Upper lobe of left lung (tissue), 6 donors: ENCODE measurements at regions not wholly inside any gene's neighbourhood (a gene's known extent, or its start where the extent isn't known, plus 50 kb on each side); places are given as distances from the start of the nearest gene placed in this dataset.

Source experiments
- ATAC-seq, 2 donors: fragments of 200-7000 bp; cut with Tn5 transposase; one replicate each; pipeline ENCODE4 v1.9.1; 2022; ENCODE audit warnings: mild to moderate bottlenecking in 2 of 2, moderate library complexity in 2 of 2; ENCODE audit not compliant: low FRiP score in 2 of 2
- DNase-seq, 2 donors: peaks; one replicate each; pipeline ENCODE4 v3.0.0-alpha.2; 2019 to 2020
- H3K27ac ChIP-seq, 4 donors: fragments of 200-600 bp; sonication (generic); one replicate each; pipeline ENCODE4 v1.5.1; 2016 to 2019
- H3K27me3 ChIP-seq, 4 donors: fragments of 200-600 bp; sonication (generic); one replicate each; pipeline ENCODE4 v1.5.1; 2017 to 2019
- H3K36me3 ChIP-seq, 4 donors: fragments of 200-600 bp; sonication (generic); one replicate each; pipeline ENCODE4 v1.5.1; 2016 to 2019
- H3K4me1 ChIP-seq, 4 donors: fragments of 200-600 bp; sonication (generic); one replicate each; pipeline ENCODE4 v1.5.1; 2018 to 2019
- H3K4me3 ChIP-seq, 4 donors: fragments of 200-600 bp; sonication (generic); one replicate each; pipeline ENCODE4 v1.5.1; 2017 to 2019; ENCODE audit warnings: mild to moderate bottlenecking in 2 of 4, moderate library complexity in 1 of 4
- H3K9me3 ChIP-seq, 4 donors: fragments of 200-600 bp; sonication (generic); one replicate each; pipeline ENCODE4 v1.5.1; 2018 to 2019
- EP300 ChIP-seq, 4 donors: sonication (generic); formaldehyde crosslinking; IDR thresholded peaks; one replicate each; pipeline ENCODE4 v1.5.1; 2017; ENCODE audit warnings: antibody characterized with exemption in 4 of 4, control low read depth in 2 of 4
- POLR2A ChIP-seq, 4 donors: fragments of 450-650 bp; IDR thresholded peaks; one replicate each; pipeline ENCODE4 v1.5.1; 2016 to 2017; ENCODE audit warnings: antibody characterized with exemption in 4 of 4, mild to moderate bottlenecking in 2 of 4
- POLR2AphosphoS5 ChIP-seq, 2 donors: sonication (generic); formaldehyde crosslinking; IDR thresholded peaks; one replicate each; pipeline ENCODE4 v1.5.1; 2017; ENCODE audit warnings: antibody characterized with exemption in 2 of 2
- WGBS, 2 donors: methylation state at CpG; one replicate each; pipeline ENCODE4 v1.1.5; 2017 to 2018; 5-methylcytosine and 5-hydroxymethylcytosine counted together
- TF ChIP-seq, protein P1 (sequence below), 6 experiments: fragments of 450-650 bp in 4 of 6; fragments of 200-600 bp in 2 of 6; sonication (generic) in 2 of 6; IDR thresholded peaks; one replicate each; pipeline ENCODE4 v1.5.1; 2016 to 2019; ENCODE audit warnings: antibody characterized with exemption in 6 of 6
- donor health status: DM: no; HTN: no; CAD: no; lungs with moderate emphysema.
- donor health status: DM: no; HTN: yes; CAD: no; lungs with severe emphysema.

DNA sequence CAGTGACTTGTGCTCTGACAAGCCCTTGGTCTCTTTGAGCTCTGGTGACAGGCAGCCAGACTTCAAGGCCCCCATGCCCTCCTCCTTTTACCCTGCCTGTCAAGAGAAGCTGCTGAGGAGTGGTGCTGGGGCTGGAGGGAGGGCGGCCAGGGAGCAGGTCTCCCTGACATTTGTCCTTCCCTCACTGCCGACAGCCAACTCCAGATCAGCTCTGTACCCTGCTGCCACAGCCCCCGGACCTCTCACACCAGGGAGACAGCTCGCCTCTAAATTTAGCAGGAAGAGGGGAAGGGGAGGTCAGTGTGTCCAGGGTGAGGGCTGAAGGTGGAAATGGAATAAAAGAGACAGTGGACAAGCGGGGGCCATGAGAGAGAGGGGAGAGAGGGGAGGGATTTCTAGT lies 155.8 kb downstream of the TDRD15 start:
- no peaks in the 10 kb centered on the region for H3K4me1 ChIP-seq
- no peaks in the 10 kb centered on the region for H3K36me3 ChIP-seq
- H3K27ac ChIP-seq: no peak overlapping the region
- no peak for TF ChIP-seq POLR2AphosphoS5 (IDR thresholded peaks at IDR 0.05)
- TF ChIP-seq POLR2A (IDR thresholded peaks at IDR 0.05): no peak
- TF ChIP-seq, protein P1, sequence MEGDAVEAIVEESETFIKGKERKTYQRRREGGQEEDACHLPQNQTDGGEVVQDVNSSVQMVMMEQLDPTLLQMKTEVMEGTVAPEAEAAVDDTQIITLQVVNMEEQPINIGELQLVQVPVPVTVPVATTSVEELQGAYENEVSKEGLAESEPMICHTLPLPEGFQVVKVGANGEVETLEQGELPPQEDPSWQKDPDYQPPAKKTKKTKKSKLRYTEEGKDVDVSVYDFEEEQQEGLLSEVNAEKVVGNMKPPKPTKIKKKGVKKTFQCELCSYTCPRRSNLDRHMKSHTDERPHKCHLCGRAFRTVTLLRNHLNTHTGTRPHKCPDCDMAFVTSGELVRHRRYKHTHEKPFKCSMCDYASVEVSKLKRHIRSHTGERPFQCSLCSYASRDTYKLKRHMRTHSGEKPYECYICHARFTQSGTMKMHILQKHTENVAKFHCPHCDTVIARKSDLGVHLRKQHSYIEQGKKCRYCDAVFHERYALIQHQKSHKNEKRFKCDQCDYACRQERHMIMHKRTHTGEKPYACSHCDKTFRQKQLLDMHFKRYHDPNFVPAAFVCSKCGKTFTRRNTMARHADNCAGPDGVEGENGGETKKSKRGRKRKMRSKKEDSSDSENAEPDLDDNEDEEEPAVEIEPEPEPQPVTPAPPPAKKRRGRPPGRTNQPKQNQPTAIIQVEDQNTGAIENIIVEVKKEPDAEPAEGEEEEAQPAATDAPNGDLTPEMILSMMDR (IDR thresholded peaks at IDR 0.05): no peak
- 38 to 47% methylated on average over 5 of the region's 5 CpGs for WGBS, 2 donors
- ATAC-seq (no peak), DNase-seq (no peak)
- H3K27me3 ChIP-seq: no peaks in the 10 kb centered on the region
- no peaks in the 10 kb centered on the region for H3K9me3 ChIP-seq
- H3K4me3 ChIP-seq: no peak overlapping the region

DNA sequence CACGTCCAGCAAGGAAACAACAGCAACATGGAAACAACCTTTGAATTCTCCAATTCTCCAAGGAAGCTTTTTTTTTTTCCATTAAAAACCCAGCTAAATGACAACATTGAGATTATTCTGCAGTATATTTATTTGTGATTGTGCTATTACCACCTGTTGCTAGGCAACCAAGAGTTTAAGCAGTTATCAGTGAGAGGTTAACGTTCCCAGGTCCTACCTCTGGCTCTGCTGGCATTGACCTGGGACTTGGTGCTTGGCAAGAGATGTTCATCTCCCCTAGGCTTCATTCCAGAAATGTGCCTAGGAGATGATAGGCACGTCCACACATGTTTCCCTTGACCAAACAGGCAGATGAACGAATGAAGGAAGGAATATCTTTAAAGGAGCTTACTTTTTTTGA lies 157.0 kb downstream of the TDRD15 start:
- H3K27ac ChIP-seq: no peak overlapping the region
- no peak for DNase-seq
- no peak for ATAC-seq
- no peak for TF ChIP-seq POLR2A (IDR thresholded peaks at IDR 0.05)
- no peak for TF ChIP-seq POLR2AphosphoS5 (IDR thresholded peaks at IDR 0.05)
- TF ChIP-seq EP300 (IDR thresholded peaks at IDR 0.05): no peak
- TF ChIP-seq, protein P1 (IDR thresholded peaks at IDR 0.05): no peak
- H3K4me3 ChIP-seq: no peak overlapping the region
- H3K9me3 ChIP-seq: no peaks in the 10 kb centered on the region
- WGBS, 2 donors: 68 to 77% methylated on average over 4 of the region's 4 CpGs
- no peaks in the 10 kb centered on the region for H3K27me3 ChIP-seq
- H3K36me3 ChIP-seq: no peaks in the 10 kb centered on the region
- no peaks in the 10 kb centered on the region for H3K4me1 ChIP-seq

DNA sequence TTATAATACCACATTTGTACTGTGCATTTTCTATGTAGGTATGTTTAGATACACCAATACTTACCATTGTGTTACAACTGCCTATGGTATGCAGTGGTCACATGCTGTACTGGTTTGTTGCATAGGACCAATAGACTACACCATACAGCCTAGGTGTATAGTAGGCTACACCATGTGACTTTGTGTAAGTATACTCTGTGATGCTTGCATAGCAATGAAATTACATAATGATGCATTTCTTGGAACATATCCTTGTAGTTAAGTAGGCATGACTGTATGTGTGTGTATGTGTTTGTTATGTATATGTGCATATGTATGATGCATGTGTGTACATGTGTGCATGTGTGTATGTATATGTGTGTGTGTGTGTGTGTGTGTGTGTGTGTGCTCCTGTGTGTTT lies 157.6 kb downstream of the TDRD15 start:
- Histone ChIP-seq H3K9me3 (no peaks in the 10 kb centered on the region), H3K4me1 (no peaks in the 10 kb centered on the region), H3K27me3 (no peaks in the 10 kb centered on the region), H3K4me3 (no peak overlapping the region), H3K27ac (no peak overlapping the region), H3K36me3 (no peaks in the 10 kb centered on the region)
- TF ChIP-seq POLR2A (IDR thresholded peaks at IDR 0.05) (no peak), POLR2AphosphoS5 (IDR thresholded peaks at IDR 0.05) (no peak), EP300 (IDR thresholded peaks at IDR 0.05) (no peak)
- TF ChIP-seq, protein P1 (IDR thresholded peaks at IDR 0.05): no peak
- ATAC-seq (no peak), DNase-seq (no peak)

DNA sequence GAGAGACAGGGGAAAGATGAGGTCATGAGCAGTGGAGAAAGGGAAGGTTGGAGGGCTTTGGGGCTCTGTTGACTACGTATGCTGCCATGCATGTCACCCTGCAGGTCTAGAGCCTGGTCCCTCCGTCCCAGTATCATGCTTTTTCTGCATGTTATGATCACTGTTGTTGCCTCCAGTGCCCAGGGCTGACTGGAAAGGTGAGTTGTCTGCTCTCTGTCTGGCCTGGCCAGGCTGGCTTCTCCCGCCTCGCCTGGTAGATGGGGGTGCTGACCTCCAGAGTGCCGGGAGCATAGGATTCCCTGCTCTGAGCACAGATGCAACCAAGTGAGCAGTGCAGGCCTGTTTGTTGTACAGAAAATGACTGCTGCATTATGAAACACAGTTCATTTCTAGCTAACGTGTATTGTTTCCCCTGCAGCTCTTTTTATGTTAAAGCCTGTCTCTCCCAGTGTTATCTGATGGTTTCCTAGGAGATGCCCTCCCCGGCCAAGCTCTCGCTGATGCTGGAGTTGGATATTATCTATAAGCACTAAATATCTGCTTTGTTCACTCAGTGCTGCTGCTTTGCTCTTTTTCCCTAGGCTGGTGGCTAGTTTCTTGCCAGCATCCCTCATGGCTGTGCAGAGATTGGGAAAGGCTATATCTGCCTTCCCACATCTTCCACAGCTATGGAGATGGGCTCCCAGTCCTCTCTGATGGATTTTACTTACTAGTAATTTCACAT lies 158.2 kb downstream of the TDRD15 start:
- WGBS, 2 donors: 44 to 53% methylated on average over 5 to 8 of the region's 8 CpGs
- no peak for DNase-seq
- no peak for ATAC-seq
- H3K36me3 ChIP-seq: no peaks in the 10 kb centered on the region
- H3K27me3 ChIP-seq: no peaks in the 10 kb centered on the region
- H3K4me1 ChIP-seq: no peaks in the 10 kb centered on the region
- H3K27ac ChIP-seq: no peak overlapping the region
- H3K9me3 ChIP-seq: no peaks in the 10 kb centered on the region
- TF ChIP-seq EP300 (IDR thresholded peaks at IDR 0.05) (no peak), POLR2AphosphoS5 (IDR thresholded peaks at IDR 0.05) (no peak), POLR2A (IDR thresholded peaks at IDR 0.05) (no peak)
- TF ChIP-seq, protein P1 (IDR thresholded peaks at IDR 0.05): no peak
- H3K4me3 ChIP-seq: no peak overlapping the region

DNA sequence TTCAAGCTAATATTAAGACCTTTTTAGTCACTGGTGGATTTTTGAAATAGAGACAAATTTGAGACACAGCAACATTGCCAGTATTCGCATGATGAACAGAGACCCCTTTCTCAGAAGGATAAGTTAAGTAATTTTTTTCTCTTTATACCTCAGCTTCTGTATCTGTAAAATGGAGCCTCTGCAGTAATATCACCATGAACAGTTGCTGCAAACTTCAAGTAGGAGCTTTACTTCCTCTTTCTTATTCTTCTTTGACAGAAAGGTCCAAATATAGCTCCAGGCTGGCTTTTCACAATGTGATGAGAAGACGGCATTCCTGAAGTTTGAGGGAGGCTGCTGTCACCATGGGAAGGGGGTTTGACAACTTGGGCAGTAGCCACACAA lies 158.7 kb downstream of the TDRD15 start:
- TF ChIP-seq EP300 (IDR thresholded peaks at IDR 0.05) (no peak), POLR2AphosphoS5 (IDR thresholded peaks at IDR 0.05) (no peak), POLR2A (IDR thresholded peaks at IDR 0.05) (no peak)
- TF ChIP-seq, protein P1 (IDR thresholded peaks at IDR 0.05): no peak
- H3K36me3 ChIP-seq: no peaks in the 10 kb centered on the region
- DNase-seq (no peak), ATAC-seq (no peak)
- no peak overlapping the region for H3K4me3 ChIP-seq
- H3K9me3 ChIP-seq: no peaks in the 10 kb centered on the region
- 59 to 67% methylated on average over 2 of the region's 2 CpGs for WGBS, 2 donors
- no peaks in the 10 kb centered on the region for H3K4me1 ChIP-seq
- no peak overlapping the region for H3K27ac ChIP-seq
- no peaks in the 10 kb centered on the region for H3K27me3 ChIP-seq
